K562 (cell line): ENCODE measurements at regions not wholly inside any gene's neighbourhood (a gene's known extent, or its start where the extent isn't known, plus 50 kb on each side); places are given as distances from the start of the nearest gene placed in this dataset.

ENCODE experiments used
- EZH2 ChIP-seq: IDR thresholded peaks from 2 replicates; pipeline ENCODE4 v1.6.1; 2012; ENCODE audit warnings: low read depth, mild to moderate bottlenecking, inconsistent platforms, low read length, borderline replicate concordance
- FOXJ3 ChIP-seq: sonication (generic); formaldehyde crosslinking; IDR thresholded peaks from 2 replicates; pipeline ENCODE4 v1.4.0; 2020; ENCODE audit warnings: mild to moderate bottlenecking, missing genetic modification reagents
- TF ChIP-seq, protein P1 (sequence below): sonication (generic); formaldehyde crosslinking; IDR thresholded peaks from 2 replicates; pipeline ENCODE4 v1.5.0; 2020; ENCODE audit warnings: missing genetic modification reagents
- TF ChIP-seq, protein P2 (sequence below), 3 experiments: IDR thresholded peaks in 2 of 3; conservative IDR thresholded peaks in 1 of 3; 2 replicates each; pipeline ENCODE4 v1.5.1; 2011 to 2012; ENCODE audit warnings: low read length in 3 of 3, mild to moderate bottlenecking in 3 of 3, control low read depth in 2 of 3, improper control_type of control experiment in 1 of 3, inconsistent platforms in 1 of 3, low read depth in 1 of 3, mixed read lengths in 1 of 3, moderate library complexity in 1 of 3; ENCODE audit not compliant: insufficient read depth in 2 of 3

DNA sequence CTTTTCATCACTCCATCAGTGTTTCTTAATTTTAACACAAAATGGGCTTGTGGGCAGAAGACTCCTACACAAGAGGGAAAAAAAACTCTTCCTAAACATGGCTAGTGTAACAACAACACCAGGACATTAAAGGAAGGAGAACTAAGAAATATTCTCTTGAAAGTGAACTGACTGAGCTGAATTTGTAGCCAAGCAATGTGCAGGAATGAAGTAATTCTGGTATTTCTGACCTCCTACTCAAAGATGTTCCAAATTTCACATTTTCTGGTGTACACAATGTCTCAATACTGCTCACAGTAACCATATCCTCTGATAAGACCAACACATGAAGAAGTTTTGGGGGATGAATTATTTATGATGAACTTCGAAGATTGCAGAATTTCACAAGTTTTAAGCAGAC is 357.3 kb downstream of the DUSP6 start:
- TF ChIP-seq EZH2 (no peak), FOXJ3 (CRISPR knock-in tag) (no peak)
- TF ChIP-seq, protein P1, sequence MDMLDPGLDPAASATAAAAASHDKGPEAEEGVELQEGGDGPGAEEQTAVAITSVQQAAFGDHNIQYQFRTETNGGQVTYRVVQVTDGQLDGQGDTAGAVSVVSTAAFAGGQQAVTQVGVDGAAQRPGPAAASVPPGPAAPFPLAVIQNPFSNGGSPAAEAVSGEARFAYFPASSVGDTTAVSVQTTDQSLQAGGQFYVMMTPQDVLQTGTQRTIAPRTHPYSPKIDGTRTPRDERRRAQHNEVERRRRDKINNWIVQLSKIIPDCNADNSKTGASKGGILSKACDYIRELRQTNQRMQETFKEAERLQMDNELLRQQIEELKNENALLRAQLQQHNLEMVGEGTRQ = no peak
- TF ChIP-seq, protein P2, sequence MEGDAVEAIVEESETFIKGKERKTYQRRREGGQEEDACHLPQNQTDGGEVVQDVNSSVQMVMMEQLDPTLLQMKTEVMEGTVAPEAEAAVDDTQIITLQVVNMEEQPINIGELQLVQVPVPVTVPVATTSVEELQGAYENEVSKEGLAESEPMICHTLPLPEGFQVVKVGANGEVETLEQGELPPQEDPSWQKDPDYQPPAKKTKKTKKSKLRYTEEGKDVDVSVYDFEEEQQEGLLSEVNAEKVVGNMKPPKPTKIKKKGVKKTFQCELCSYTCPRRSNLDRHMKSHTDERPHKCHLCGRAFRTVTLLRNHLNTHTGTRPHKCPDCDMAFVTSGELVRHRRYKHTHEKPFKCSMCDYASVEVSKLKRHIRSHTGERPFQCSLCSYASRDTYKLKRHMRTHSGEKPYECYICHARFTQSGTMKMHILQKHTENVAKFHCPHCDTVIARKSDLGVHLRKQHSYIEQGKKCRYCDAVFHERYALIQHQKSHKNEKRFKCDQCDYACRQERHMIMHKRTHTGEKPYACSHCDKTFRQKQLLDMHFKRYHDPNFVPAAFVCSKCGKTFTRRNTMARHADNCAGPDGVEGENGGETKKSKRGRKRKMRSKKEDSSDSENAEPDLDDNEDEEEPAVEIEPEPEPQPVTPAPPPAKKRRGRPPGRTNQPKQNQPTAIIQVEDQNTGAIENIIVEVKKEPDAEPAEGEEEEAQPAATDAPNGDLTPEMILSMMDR (IDR thresholded peaks at IDR 0.05 in 2 of 3, conservative IDR thresholded peaks at IDR 0.05 in 1 of 3; ENCODE audit: insufficient read depth in 2 of 3, low read depth in 1 of 3, low read length in 3 of 3) = no peak
